ENCODE measurements at regions not wholly inside any gene's neighbourhood (a gene's known extent, or its start where the extent isn't known, plus 50 kb on each side); places are given as distances from the start of the nearest gene placed in this dataset.

- no peak for TF ChIP-seq POLR2A (IDR thresholded peaks at IDR 0.05)
- TF ChIP-seq CTCF (IDR thresholded peaks at IDR 0.05) = no peak
These were observed 153.4 kb upstream of the B3GAT1 start for GRCh38 chr11:134565343-134565891.

All from lower leg skin (tissue), 3 donors.